GM23338 (cell line): ENCODE measurements at regions not wholly inside any gene's neighbourhood (a gene's known extent, or its start where the extent isn't known, plus 50 kb on each side); places are given as distances from the start of the nearest gene placed in this dataset.

ENCODE experiments used
- CREB1 ChIP-seq: fragments of 250-450 bp; sonication (Bioruptor Pico); IDR thresholded peaks from 2 replicates; pipeline ENCODE4 v1.5.0; 2020; ENCODE audit warnings: low read depth, mild to moderate bottlenecking, moderate library complexity
- EZH2 ChIP-seq: fragments of 200-600 bp; sonication (generic); IDR thresholded peaks from one replicate; pipeline ENCODE4 v1.8.0; 2017; ENCODE audit warnings: antibody characterized with exemption, mild to moderate bottlenecking, low read depth; ENCODE audit not compliant: unreplicated experiment
- EZH2phosphoT487 ChIP-seq: fragments of 200-600 bp; sonication (generic); IDR thresholded peaks from one replicate; pipeline ENCODE4 v1.8.1; 2018; ENCODE audit warnings: antibody characterized with exemption; ENCODE audit not compliant: unreplicated experiment
- JUNB ChIP-seq: IDR thresholded peaks from one replicate; pipeline ENCODE4 v1.6.1; 2016; ENCODE audit warnings: antibody characterized with exemption; ENCODE audit not compliant: unreplicated experiment
- NANOG ChIP-seq: IDR thresholded peaks from 2 replicates; pipeline ENCODE4 v1.6.1; 2016; ENCODE audit warnings: antibody characterized with exemption, borderline replicate concordance
- POLR2AphosphoS5 ChIP-seq: IDR thresholded peaks from 2 replicates; pipeline ENCODE4 v1.6.1; 2016; ENCODE audit warnings: antibody characterized with exemption, low read depth
- STAT1 ChIP-seq: IDR thresholded peaks from one replicate; pipeline ENCODE4 v1.6.1; 2016; ENCODE audit warnings: antibody characterized with exemption; ENCODE audit not compliant: unreplicated experiment
- ZNF331 ChIP-seq: fragments of 250-450 bp; sonication (Bioruptor Pico); IDR thresholded peaks from 2 replicates; pipeline ENCODE4 v1.5.0; 2020; ENCODE audit warnings: low read depth, mild to moderate bottlenecking, moderate library complexity
- TF ChIP-seq, protein P1 (sequence below): IDR thresholded peaks from one replicate; pipeline ENCODE4 v1.6.1; 2018; ENCODE audit warnings: antibody characterized with exemption; ENCODE audit not compliant: unreplicated experiment
- TF ChIP-seq, protein P2 (sequence below), 2 experiments: fragments of 200-600 bp in 1 of 2; sonication (generic) in 1 of 2; conservative IDR thresholded peaks; 2 replicates each; pipeline versions ENCODE4 v1.5.1 to v1.6.1; 2016 to 2017; ENCODE audit warnings: antibody characterized with exemption in 2 of 2, low read depth in 2 of 2, mild to moderate bottlenecking in 2 of 2, moderate library complexity in 1 of 2

DNA sequence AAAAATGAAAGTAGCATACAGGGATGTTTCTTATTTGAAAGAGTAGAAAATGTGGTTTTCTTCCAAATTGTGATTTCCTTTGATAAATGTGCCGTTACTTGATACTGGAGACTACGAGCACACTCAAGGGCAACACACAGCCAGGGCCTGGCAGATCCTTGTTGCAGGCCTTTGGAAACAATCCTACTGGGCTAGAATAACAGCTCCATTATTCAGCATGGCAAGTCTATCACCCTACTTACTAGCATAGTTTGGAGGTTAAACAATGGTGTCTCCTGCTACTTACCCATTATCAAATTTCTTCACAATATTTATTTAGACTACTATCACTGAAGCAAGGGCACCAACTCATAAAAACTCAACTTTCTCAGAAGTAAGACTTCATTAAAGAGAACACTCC lies 140.8 kb upstream of the ZNF608 start:
- TF ChIP-seq POLR2AphosphoS5 (no peak), STAT1 (no peak), CREB1 (CRISPR knock-in tag) (no peak), EZH2 (no peak), JUNB (no peak), EZH2phosphoT487 (no peak), ZNF331 (CRISPR knock-in tag) (no peak), NANOG (no peak)
- TF ChIP-seq, protein P1, sequence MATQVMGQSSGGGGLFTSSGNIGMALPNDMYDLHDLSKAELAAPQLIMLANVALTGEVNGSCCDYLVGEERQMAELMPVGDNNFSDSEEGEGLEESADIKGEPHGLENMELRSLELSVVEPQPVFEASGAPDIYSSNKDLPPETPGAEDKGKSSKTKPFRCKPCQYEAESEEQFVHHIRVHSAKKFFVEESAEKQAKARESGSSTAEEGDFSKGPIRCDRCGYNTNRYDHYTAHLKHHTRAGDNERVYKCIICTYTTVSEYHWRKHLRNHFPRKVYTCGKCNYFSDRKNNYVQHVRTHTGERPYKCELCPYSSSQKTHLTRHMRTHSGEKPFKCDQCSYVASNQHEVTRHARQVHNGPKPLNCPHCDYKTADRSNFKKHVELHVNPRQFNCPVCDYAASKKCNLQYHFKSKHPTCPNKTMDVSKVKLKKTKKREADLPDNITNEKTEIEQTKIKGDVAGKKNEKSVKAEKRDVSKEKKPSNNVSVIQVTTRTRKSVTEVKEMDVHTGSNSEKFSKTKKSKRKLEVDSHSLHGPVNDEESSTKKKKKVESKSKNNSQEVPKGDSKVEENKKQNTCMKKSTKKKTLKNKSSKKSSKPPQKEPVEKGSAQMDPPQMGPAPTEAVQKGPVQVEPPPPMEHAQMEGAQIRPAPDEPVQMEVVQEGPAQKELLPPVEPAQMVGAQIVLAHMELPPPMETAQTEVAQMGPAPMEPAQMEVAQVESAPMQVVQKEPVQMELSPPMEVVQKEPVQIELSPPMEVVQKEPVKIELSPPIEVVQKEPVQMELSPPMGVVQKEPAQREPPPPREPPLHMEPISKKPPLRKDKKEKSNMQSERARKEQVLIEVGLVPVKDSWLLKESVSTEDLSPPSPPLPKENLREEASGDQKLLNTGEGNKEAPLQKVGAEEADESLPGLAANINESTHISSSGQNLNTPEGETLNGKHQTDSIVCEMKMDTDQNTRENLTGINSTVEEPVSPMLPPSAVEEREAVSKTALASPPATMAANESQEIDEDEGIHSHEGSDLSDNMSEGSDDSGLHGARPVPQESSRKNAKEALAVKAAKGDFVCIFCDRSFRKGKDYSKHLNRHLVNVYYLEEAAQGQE = no peak
- TF ChIP-seq, protein P2, sequence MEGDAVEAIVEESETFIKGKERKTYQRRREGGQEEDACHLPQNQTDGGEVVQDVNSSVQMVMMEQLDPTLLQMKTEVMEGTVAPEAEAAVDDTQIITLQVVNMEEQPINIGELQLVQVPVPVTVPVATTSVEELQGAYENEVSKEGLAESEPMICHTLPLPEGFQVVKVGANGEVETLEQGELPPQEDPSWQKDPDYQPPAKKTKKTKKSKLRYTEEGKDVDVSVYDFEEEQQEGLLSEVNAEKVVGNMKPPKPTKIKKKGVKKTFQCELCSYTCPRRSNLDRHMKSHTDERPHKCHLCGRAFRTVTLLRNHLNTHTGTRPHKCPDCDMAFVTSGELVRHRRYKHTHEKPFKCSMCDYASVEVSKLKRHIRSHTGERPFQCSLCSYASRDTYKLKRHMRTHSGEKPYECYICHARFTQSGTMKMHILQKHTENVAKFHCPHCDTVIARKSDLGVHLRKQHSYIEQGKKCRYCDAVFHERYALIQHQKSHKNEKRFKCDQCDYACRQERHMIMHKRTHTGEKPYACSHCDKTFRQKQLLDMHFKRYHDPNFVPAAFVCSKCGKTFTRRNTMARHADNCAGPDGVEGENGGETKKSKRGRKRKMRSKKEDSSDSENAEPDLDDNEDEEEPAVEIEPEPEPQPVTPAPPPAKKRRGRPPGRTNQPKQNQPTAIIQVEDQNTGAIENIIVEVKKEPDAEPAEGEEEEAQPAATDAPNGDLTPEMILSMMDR (conservative IDR thresholded peaks at IDR 0.05; ENCODE audit: low read depth in 2 of 2) = no peak
